ENCODE measurements at regions not wholly inside any gene's neighbourhood (a gene's known extent, or its start where the extent isn't known, plus 50 kb on each side); places are given as distances from the start of the nearest gene placed in this dataset.

DNA sequence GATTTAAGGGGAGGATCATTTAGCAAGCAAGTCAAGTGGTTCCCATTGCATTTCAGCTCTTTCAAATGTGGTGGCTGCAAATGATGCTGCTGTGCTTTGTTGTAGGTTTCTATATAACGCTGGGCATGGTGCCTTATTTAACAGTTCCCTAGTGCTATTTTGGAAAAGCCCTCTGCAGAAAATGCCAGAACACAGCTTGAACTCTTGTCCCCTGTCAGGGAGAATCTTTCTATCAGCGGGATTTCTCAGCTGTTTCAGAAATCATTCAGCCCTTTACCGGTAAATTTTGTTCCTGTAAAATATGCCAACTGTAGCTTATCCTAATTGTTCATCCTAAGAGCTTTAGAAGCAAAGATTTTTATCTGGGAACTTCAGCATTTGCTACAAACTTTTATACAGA lies 77.8 kb upstream of the DTNA start:
- Histone ChIP-seq H3K9me3 (replicated peaks; ENCODE audit: control insufficient read depth, insufficient read depth, low read length) (no peaks in the 10 kb centered on the region), H3K4me3 (no peak overlapping the region), H3K27me3 (replicated peaks in 1 of 2; ENCODE audit: control insufficient read depth in 2 of 2, insufficient read depth in 2 of 2, low read length in 1 of 2) (no peaks in the 10 kb centered on the region), H3K9ac (ENCODE audit: control insufficient read depth, insufficient read depth, low read length) (no peak overlapping the region), H3K4me2 (ENCODE audit: control insufficient read depth, insufficient read depth) (no peak overlapping the region), H2AFZ (ENCODE audit: control insufficient read depth, low read depth, low read length) (no peak overlapping the region), H4K20me1 (ENCODE audit: control insufficient read depth, insufficient read depth) (no peaks in the 10 kb centered on the region), H3K36me3 (ENCODE audit: control insufficient read depth in 2 of 2, insufficient read depth in 2 of 2, low read length in 1 of 2) (no peaks in the 10 kb centered on the region), H3K4me1 (ENCODE audit: control insufficient read depth, insufficient read depth, low read length) (no peaks in the 10 kb centered on the region), H3K79me2 (ENCODE audit: control insufficient read depth, insufficient read depth, low read length) (no peaks in the 10 kb centered on the region), H3K27ac (ENCODE audit: control insufficient read depth, insufficient read depth) (no peak overlapping the region)
- TF ChIP-seq KDM1A (IDR thresholded peaks at IDR 0.05; ENCODE audit: borderline replicate concordance) (no peak), ZNF274 (IDR thresholded peaks at IDR 0.05; ENCODE audit: insufficient read depth, insufficient read length) (no peak), FOXM1 (IDR thresholded peaks at IDR 0.05; ENCODE audit: low read depth, low read length) (no peak), SRF (IDR thresholded peaks at IDR 0.05; ENCODE audit: low read depth in 2 of 2, low read length in 2 of 2) (no peak), NFYA (IDR thresholded peaks at IDR 0.05; ENCODE audit: borderline replicate concordance, low read depth, low read length) (no peak), ZNF207 (IDR thresholded peaks at IDR 0.05; ENCODE audit: borderline replicate concordance) (no peak), MTA2 (IDR thresholded peaks at IDR 0.05; ENCODE audit: low read depth) (no peak), LARP7 (IDR thresholded peaks at IDR 0.05) (no peak), SMARCA5 (IDR thresholded peaks at IDR 0.05) (no peak), ZBED1 (IDR thresholded peaks at IDR 0.05; ENCODE audit: borderline replicate concordance) (no peak), TCF3 (IDR thresholded peaks at IDR 0.05; ENCODE audit: borderline replicate concordance, insufficient read depth, low read depth, low read length) (no peak), BRCA1 (IDR thresholded peaks at IDR 0.05; ENCODE audit: low read depth, low read length) (no peak), RAD21 (IDR thresholded peaks at IDR 0.05; ENCODE audit: insufficient read depth, low read depth, low read length) (no peak), POLR2AphosphoS5 (IDR thresholded peaks at IDR 0.05; ENCODE audit: low read length) (no peak), FOS (IDR thresholded peaks at IDR 0.05; ENCODE audit: borderline replicate concordance, extremely low read depth, insufficient read length) (no peak), ZNF384 (IDR thresholded peaks at IDR 0.05; ENCODE audit: borderline replicate concordance, low read depth, low read length) (no peak)
- TF ChIP-seq, protein P1, sequence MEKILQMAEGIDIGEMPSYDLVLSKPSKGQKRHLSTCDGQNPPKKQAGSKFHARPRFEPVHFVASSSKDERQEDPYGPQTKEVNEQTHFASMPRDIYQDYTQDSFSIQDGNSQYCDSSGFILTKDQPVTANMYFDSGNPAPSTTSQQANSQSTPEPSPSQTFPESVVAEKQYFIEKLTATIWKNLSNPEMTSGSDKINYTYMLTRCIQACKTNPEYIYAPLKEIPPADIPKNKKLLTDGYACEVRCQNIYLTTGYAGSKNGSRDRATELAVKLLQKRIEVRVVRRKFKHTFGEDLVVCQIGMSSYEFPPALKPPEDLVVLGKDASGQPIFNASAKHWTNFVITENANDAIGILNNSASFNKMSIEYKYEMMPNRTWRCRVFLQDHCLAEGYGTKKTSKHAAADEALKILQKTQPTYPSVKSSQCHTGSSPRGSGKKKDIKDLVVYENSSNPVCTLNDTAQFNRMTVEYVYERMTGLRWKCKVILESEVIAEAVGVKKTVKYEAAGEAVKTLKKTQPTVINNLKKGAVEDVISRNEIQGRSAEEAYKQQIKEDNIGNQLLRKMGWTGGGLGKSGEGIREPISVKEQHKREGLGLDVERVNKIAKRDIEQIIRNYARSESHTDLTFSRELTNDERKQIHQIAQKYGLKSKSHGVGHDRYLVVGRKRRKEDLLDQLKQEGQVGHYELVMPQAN (conservative IDR thresholded peaks at IDR 0.05): no peak
- TF ChIP-seq, protein P2, sequence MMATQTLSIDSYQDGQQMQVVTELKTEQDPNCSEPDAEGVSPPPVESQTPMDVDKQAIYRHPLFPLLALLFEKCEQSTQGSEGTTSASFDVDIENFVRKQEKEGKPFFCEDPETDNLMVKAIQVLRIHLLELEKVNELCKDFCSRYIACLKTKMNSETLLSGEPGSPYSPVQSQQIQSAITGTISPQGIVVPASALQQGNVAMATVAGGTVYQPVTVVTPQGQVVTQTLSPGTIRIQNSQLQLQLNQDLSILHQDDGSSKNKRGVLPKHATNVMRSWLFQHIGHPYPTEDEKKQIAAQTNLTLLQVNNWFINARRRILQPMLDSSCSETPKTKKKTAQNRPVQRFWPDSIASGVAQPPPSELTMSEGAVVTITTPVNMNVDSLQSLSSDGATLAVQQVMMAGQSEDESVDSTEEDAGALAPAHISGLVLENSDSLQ (IDR thresholded peaks at IDR 0.05): no peak
- RAD21 ChIA-PET (ENCODE audit: unreplicated experiment): no interaction called here
- 7% methylated on average over 3 of the region's 3 CpGs for WGBS (ENCODE audit: insufficient coverage, insufficient replicate concordance, low lambda C conversion rate, missing lambda C conversion rate)
- FAIRE-seq: no peak
- intact Hi-C loops (cut with micrococcal nuclease; ENCODE audit: unreplicated experiment): no loop called here
- BruUV-seq (replicated peaks): no TSS peak
- CTCF ChIA-PET: interaction anchor here (0.9 to 1.6 kb wide), 6 partner anchors 10 to 509 kb away, joined by 3 to 4 read pairs (median 3); no protein-coding TSS in a partner anchor
- ATAC-seq: no peak
- POLR2A ChIA-PET: no interaction called here
- DNase-seq (ENCODE audit: low read depth, low spot score): no peak
- SMC1A ChIA-PET (ENCODE audit: uncharacterized antibody, unreplicated experiment): interaction anchor here (1.1 to 2.5 kb wide), 6 partner anchors 8 to 113 kb away, joined by 3 to 7 read pairs (median 4); no protein-coding TSS in a partner anchor
- in situ Hi-C loops (cut with MboI): no loop called here

Measured in GM12878 (cell line).